ENCODE measurements at regions not wholly inside any gene's neighbourhood (a gene's known extent, or its start where the extent isn't known, plus 50 kb on each side); places are given as distances from the start of the nearest gene placed in this dataset.

DNA sequence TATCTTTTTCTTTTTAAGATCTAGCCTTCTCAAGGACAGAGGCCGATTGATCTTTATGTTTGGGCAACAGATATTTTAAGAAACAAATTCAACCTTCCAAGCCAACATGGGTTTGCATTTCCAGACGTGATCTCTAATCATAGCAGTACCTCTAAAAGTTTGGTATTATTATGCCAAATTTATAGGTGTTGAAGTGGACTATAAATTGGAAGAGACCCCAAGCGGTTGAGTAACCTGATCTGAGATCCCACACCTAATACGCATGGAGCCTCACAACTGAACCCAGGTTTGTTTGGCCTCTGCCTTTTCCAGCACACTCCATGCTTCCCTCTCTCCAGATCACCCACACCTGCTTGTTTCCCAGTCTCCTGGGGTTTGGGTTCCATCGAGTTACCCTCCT, 116.5 kb downstream of the DDX1 start:
- no peak overlapping the region for H3K4me3 ChIP-seq
- ATAC-seq: no peak
- H3K27me3 ChIP-seq: no peaks in the 10 kb centered on the region
- no peak overlapping the region for H3K27ac ChIP-seq
- intact Hi-C loops (cut with DNase I): no loop called here
- H3K36me3 ChIP-seq: no peaks in the 10 kb centered on the region
- H3K4me1 ChIP-seq: no peaks in the 10 kb centered on the region
- no peak for FAIRE-seq
- no peak for DNase-seq
- no peaks in the 10 kb centered on the region for H3K9me3 ChIP-seq
- TF ChIP-seq, protein P1, sequence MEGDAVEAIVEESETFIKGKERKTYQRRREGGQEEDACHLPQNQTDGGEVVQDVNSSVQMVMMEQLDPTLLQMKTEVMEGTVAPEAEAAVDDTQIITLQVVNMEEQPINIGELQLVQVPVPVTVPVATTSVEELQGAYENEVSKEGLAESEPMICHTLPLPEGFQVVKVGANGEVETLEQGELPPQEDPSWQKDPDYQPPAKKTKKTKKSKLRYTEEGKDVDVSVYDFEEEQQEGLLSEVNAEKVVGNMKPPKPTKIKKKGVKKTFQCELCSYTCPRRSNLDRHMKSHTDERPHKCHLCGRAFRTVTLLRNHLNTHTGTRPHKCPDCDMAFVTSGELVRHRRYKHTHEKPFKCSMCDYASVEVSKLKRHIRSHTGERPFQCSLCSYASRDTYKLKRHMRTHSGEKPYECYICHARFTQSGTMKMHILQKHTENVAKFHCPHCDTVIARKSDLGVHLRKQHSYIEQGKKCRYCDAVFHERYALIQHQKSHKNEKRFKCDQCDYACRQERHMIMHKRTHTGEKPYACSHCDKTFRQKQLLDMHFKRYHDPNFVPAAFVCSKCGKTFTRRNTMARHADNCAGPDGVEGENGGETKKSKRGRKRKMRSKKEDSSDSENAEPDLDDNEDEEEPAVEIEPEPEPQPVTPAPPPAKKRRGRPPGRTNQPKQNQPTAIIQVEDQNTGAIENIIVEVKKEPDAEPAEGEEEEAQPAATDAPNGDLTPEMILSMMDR (IDR thresholded peaks at IDR 0.05): no peak
- WGBS, 2 donors: 50 to 52% methylated on average over 5 of the region's 5 CpGs

DNA sequence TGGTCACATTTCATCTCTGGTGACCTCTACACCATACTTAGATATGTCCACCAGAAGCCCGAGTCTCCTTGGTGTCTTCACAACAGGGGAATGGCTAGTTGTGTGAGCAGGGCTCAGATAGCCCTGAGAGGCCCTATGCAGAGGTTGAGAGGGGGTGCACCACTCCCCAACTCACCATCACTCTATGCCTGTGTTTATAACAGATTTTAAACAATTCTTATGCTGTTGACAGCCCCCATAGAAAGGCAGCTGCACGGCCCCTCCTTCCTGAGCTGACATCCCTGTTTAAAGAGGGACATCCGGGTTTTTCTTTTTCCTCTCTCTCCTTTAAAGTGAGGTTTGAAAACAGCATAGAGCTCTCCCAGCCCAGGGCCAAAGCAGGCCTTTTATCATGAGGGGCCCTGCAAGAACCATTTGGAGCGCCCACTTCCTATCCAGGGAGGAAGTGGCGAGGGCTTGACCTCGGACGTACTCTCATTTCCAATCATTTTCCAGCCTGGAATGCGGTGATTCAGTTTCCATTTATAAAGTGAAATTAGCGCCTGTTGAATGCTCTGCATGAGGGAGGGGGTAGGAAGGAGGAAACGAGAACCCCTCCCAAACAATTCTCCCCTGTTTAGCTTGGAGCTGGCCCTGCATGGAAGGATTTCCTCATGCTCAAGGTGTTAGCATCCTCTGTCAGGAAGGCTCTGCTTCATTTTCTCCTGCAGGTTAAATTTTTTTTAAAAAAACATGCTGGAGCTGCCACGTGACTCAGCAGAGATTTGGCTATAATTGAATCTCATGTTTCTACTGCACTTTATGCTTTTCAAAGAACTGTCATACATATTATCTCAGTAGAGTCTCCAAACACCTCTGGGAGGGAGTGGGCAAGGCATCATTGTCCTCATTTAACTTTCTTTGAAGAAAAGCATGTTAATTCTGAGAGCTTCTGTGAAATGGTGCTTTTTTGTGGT, 117.5 kb downstream of the DDX1 start:
- Histone ChIP-seq H3K9me3 (no peaks in the 10 kb centered on the region), H3K4me1 (no peaks in the 10 kb centered on the region), H3K4me3 (no peak overlapping the region), H3K27me3 (no peaks in the 10 kb centered on the region), H3K27ac (no peak overlapping the region), H3K36me3 (no peaks in the 10 kb centered on the region)
- FAIRE-seq (no peak), DNase-seq (peak in 1 of 6 donors; percentile 8), ATAC-seq (no peak)
- intact Hi-C loops (cut with DNase I): no loop called here
- WGBS, 2 donors: 79 to 82% methylated on average over 11 of the region's 11 CpGs
- TF ChIP-seq, protein P1 (IDR thresholded peaks at IDR 0.05): no peak

DNA sequence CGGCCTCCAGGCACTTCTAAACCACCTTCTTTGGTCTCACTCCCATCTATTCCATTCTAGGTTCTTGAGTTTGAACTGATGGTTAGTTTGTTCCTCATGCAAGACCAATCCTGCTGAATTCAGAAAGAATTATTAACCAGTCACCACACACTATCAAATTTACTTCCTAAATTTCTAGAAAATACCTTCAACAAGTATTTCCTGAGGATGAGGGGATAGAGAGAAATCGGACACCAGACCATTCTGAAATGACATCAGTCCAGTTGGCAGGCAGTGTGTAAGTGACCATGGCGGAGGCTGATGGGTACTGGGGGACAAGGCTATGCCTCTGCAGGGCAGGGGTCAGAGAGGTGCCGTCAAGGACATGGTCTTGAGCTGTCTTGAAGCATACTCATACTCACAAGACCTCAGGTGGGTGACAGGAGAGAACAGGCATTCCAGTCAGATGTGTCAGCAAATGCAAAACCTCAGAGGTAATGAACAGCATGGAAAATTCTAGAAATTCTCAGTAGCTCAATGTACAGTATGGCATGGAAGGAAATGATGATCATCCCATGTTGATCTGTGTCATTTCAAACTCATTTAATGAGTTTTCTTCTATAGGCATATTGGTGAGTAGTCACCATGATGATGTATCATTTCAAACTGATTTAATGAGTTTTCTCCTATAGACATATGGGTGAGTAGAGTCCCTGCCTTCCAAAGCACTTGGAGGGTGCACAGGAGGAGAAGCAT, 119.6 kb downstream of the DDX1 start:
- WGBS, 2 donors: 79 to 85% methylated on average over 4 of the region's 4 CpGs

DNA sequence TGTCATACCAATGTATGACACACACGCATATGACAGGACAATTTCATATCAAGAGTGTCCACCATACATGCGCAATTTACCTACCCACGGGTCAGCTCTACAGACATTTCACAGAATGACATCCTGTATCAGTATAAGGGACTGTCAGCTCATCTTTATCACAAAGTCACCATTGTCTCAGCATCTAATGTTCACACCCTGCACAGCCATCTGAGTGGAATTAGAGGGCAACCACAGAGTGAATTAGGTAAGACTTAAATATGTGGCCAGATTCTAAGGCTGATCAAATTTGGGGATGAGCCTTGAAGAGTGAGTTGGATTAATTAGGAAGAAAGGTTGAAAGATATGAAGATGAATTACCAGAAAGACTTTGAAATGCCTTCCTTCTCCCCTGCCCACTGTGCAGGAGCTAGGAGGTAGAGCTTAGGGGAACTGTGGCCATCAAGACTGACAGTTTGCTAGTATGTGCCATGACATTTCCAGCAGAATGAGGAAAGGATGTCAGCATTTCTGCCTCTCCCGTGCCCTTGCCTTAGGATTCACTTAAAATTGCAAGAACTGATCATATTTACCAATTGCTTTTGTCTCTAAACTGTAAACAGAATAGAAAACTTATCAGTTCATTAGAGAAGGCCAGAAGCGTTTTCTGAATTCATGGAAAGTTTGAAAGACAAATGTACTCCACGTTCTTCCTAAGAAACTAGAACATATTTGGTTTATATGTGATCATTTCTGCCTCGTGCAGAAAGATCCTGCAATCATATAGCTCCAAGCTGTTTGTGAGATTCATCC, 121.1 kb downstream of the DDX1 start:
- 69 to 71% methylated on average over 7 of the region's 7 CpGs for WGBS, 2 donors
- H3K27ac ChIP-seq: no peak overlapping the region
- no peak for ATAC-seq
- FAIRE-seq: no peak
- no peaks in the 10 kb centered on the region for H3K36me3 ChIP-seq
- no peaks in the 10 kb centered on the region for H3K4me1 ChIP-seq
- no peak overlapping the region for H3K4me3 ChIP-seq
- H3K9me3 ChIP-seq: no peaks in the 10 kb centered on the region
- intact Hi-C loops (cut with DNase I): no loop called here
- H3K27me3 ChIP-seq: no peaks in the 10 kb centered on the region
- TF ChIP-seq, protein P1 (IDR thresholded peaks at IDR 0.05): no peak
- no peak for DNase-seq

More for the DNA sequence above, 119.6 kb downstream of the DDX1 start:
- FAIRE-seq (no peak), DNase-seq (peak in 1 of 6 donors; percentile 10), ATAC-seq (no peak)
- Histone ChIP-seq H3K27me3 (no peaks in the 10 kb centered on the region), H3K4me1 (no peaks in the 10 kb centered on the region), H3K36me3 (no peaks in the 10 kb centered on the region), H3K27ac (no peak overlapping the region), H3K4me3 (no peak overlapping the region), H3K9me3 (no peaks in the 10 kb centered on the region)
- intact Hi-C loops (cut with DNase I): no loop called here
- TF ChIP-seq, protein P1 (IDR thresholded peaks at IDR 0.05): no peak
